Natural killer cell treated with Interleukin-12 subunit alpha and Interleukin-12 subunit beta and Interleukin-15 and Interleukin-18, amount 100 ng/mL, for 72 hours (primary cell): ENCODE measurements at regions not wholly inside any gene's neighbourhood (a gene's known extent, or its start where the extent isn't known, plus 50 kb on each side); places are given as distances from the start of the nearest gene placed in this dataset.
"Not testable (repeated sequence)": the region's sequence is repeated elsewhere in the genome, so short reads cannot be mapped to it uniquely, and the experiment has no call there.

ENCODE experiments used
- ATAC-seq, 2 donors: fragments of 150-1000 bp; cut with Tn5 transposase in 1 of 2; sonication (Bioruptor Pico), chemical (Tn5 transposase) in 1 of 2; 2 replicates each; pipeline ENCODE4 v1.10.0; 2021
- DNase-seq: peaks from one replicate; pipeline ENCODE4 v3.0.0; 2022; ENCODE audit warnings: low spot score
- H3K27ac Mint-ChIP-seq, 2 donors: 1 replicate in 1 of 2; 2 replicates in 1 of 2; pipeline ENCODE4 v1.8.0; 2022; ENCODE audit warnings: mixed read lengths in 2 of 2, mild to moderate bottlenecking in 1 of 2, moderate library complexity in 1 of 2
- H3K27me3 Mint-ChIP-seq, 2 donors: 1 replicate in 1 of 2; 2 replicates in 1 of 2; pipeline ENCODE4 v1.8.0; 2022; ENCODE audit warnings: mixed read lengths in 2 of 2
- H3K36me3 Mint-ChIP-seq: one replicate; pipeline ENCODE4 v1.8.0; 2022; ENCODE audit warnings: mixed read lengths
- H3K4me1 Mint-ChIP-seq, 2 donors: 1 replicate in 1 of 2; 2 replicates in 1 of 2; pipeline ENCODE4 v1.8.0; 2022; ENCODE audit warnings: low read depth in 2 of 2, mixed read lengths in 2 of 2, mild to moderate bottlenecking in 1 of 2
- H3K4me3 Mint-ChIP-seq: one replicate; pipeline ENCODE4 v1.8.0; 2022; ENCODE audit warnings: mixed read lengths
- H3K9me3 Mint-ChIP-seq: 2 replicates; pipeline ENCODE4 v1.8.0; 2022; ENCODE audit warnings: mixed read lengths

DNA sequence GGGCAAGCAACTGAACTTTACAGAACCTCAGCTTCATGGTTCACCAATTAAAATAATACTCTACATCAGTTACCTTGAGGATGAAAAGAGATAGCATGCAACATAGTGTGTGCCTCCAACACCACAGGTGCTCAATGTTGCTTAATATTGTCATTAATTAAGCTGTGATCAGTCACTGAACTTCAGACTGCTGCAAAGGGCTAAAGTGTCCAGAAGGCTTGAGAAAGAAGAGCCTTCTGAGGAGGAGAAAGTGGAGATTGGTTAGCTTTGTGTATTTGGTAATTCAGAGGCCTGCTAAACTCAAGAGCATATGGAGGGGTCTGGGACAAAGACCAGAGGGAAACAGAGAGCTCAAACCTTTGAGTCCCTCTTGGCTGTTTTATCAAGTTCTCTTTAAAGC lies 66.3 kb upstream of the SELENOP start:
- Mint-ChIP-seq H3K27me3 (peaks cover 7 to 12% of the 10 kb centered on the region in 2 donors), H3K27ac (no peak overlapping the region), H3K36me3 (no peaks in the 10 kb centered on the region), H3K9me3 (no peaks in the 10 kb centered on the region), H3K4me1 (peaks cover 5 to 9% of the 10 kb centered on the region in 2 donors), H3K4me3 (no peak overlapping the region)
- DNase-seq (no peak), ATAC-seq (no peak)

DNA sequence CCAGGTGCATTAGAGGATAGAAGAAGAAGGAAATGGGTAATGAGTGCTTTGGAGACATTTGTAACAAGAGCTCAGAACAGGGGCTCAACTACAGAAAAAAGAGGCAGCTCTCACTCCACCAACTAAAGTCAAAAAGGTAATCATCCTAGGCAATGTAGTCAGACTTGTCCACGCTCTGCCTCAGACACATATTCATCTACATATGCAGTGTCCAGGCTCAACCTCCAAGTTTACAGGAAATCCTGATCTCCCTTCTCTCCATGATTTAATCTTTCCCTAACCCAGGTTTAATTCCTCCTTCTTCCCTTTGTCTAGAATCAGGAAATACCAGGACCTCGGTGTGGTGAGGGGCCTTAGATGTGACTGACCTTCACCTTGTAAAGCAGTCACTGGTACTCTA lies 65.7 kb upstream of the SELENOP start:
- H3K4me3 Mint-ChIP-seq = no peak overlapping the region
- peaks cover 5 to 9% of the 10 kb centered on the region in 2 donors for H3K4me1 Mint-ChIP-seq
- no peaks in the 10 kb centered on the region for H3K9me3 Mint-ChIP-seq
- ATAC-seq (no peak), DNase-seq (no peak)
- no peaks in the 10 kb centered on the region for H3K36me3 Mint-ChIP-seq
- H3K27me3 Mint-ChIP-seq = peaks cover 8 to 14% of the 10 kb centered on the region in 2 donors
- H3K27ac Mint-ChIP-seq = no peak overlapping the region

- peak overlapping the region; percentile 6 for H3K4me3 Mint-ChIP-seq
- no peaks in the 10 kb centered on the region for H3K9me3 Mint-ChIP-seq
These were observed 64.7 kb upstream of the SELENOP start for GRCh38 chr5:42876375-42876844.

GRCh38 chr5:42875785-42876374 lies 64.2 kb upstream of the SELENOP start:
- DNase-seq (no peak), ATAC-seq (no peak)
- H3K27me3 Mint-ChIP-seq = peaks cover 8 to 14% of the 10 kb centered on the region in 2 donors
- no peaks in the 10 kb centered on the region for H3K36me3 Mint-ChIP-seq
- no peaks in the 10 kb centered on the region for H3K9me3 Mint-ChIP-seq
- H3K4me1 Mint-ChIP-seq = peaks cover 5 to 9% of the 10 kb centered on the region in 2 donors
- peak overlapping the region; percentile 44 to 75 for H3K27ac Mint-ChIP-seq
- peak overlapping the region; percentile 9 for H3K4me3 Mint-ChIP-seq

More at GRCh38 chr5:42876375-42876844, 64.7 kb upstream of the SELENOP start:
- Mint-ChIP-seq H3K4me1 (peaks cover 5 to 9% of the 10 kb centered on the region in 2 donors), H3K36me3 (no peaks in the 10 kb centered on the region), H3K27ac (peak overlapping the region; percentile 44 to 75), H3K27me3 (peaks cover 8 to 14% of the 10 kb centered on the region in 2 donors)
- DNase-seq (no peak), ATAC-seq (no peak)

DNA sequence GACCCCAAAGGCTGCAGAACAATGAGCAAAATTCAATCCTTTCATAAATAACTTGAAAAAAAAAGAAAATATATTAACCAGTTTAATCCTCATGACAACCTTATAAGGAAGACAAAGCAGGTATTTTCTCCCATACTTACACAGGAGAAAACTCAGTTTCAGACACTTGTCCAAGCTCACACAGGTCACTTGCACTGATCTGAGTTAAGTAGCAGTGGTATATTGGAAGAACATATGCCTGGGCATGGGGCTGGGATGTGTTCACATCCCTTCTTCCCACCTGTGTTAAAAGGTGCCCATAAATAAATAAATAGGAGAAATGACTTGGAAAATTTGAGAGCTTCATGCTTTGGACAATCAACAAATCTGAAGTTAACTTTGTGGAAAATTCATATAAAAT lies 63.5 kb upstream of the SELENOP start:
- Mint-ChIP-seq H3K36me3 (no peaks in the 10 kb centered on the region), H3K9me3 (no peaks in the 10 kb centered on the region), H3K27me3 (peaks cover 8 to 14% of the 10 kb centered on the region in 2 donors), H3K4me3 (no peak overlapping the region), H3K27ac (peak overlapping the region; percentile 44 to 75), H3K4me1 (peaks cover 5 to 9% of the 10 kb centered on the region in 2 donors)
- ATAC-seq = no peak
- no peak for DNase-seq

DNA sequence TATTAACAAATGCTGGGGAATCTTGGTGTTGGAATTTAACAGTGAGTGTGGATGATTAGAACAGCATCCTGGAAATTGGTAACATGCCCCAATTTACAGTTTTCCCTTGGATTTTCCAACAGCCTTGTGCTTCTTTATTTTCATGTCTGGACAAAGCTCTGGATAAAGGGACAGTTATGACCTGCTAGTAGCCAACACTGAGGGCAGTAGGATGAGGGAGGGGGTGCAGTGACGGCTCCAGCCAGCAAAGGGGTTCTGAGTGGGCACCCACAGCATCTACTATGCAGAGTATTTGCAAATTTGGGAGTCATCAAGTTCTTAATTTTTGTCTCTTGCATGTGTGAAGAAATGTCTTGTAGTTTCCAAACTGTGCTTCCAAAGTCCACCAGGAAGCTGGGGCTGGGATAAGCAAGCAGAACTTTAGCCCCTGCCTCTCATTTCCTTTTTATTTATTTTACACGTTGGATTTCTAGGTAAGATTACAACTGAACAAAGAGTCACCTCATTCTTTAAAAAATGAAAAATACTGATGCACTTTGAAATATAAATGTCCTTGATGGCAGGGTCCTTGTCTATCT lies 63.0 kb upstream of the SELENOP start:
- Mint-ChIP-seq H3K4me3 (no peak overlapping the region), H3K27ac (no peak overlapping the region), H3K4me1 (peaks cover 5 to 9% of the 10 kb centered on the region in 2 donors), H3K36me3 (peaks cover under 1% of the 10 kb centered on the region), H3K27me3 (peaks cover 11 to 14% of the 10 kb centered on the region in 2 donors), H3K9me3 (no peaks in the 10 kb centered on the region)
- no peak for ATAC-seq
- DNase-seq = no peak

DNA sequence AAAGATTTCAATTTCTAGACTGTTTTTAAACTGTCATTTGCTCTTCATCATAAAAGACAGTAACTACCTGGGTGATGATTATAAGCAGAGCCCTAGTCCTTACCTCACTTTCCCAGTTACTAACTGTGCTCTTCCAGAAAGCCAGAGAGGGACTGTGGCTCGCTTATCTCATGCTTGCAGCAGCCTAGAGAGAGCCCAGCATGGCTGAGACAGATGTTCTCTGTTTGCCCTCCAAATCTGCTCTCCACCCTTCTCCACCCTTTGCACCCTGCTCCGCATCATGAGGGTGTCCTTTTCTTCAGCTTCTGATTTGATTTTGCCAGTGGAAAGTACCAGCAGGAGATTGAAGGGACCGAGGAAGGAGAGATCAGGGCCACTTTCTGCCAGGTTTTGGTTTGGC lies 61.2 kb upstream of the SELENOP start:
- H3K4me1 Mint-ChIP-seq = peaks cover 5 to 9% of the 10 kb centered on the region in 2 donors
- H3K4me3 Mint-ChIP-seq = no peak overlapping the region
- peaks cover 7% of the 10 kb centered on the region for H3K36me3 Mint-ChIP-seq
- H3K9me3 Mint-ChIP-seq = no peaks in the 10 kb centered on the region
- DNase-seq (no peak), ATAC-seq (no peak)
- peaks cover 13 to 14% of the 10 kb centered on the region in 2 donors for H3K27me3 Mint-ChIP-seq
- H3K27ac Mint-ChIP-seq = no peak overlapping the region

- Mint-ChIP-seq H3K9me3 (no peaks in the 10 kb centered on the region), H3K4me3 (no peak overlapping the region), H3K27me3 (peaks cover 19 to 29% of the 10 kb centered on the region in 2 donors), H3K4me1 (peaks cover 5 to 6% of the 10 kb centered on the region in 2 donors), H3K27ac (no peak overlapping the region), H3K36me3 (peaks cover 13% of the 10 kb centered on the region)
- ATAC-seq = no peak
- DNase-seq = no peak
These were observed 59.3 kb upstream of the SELENOP start for GRCh38 chr5:42870882-42871418.

DNA sequence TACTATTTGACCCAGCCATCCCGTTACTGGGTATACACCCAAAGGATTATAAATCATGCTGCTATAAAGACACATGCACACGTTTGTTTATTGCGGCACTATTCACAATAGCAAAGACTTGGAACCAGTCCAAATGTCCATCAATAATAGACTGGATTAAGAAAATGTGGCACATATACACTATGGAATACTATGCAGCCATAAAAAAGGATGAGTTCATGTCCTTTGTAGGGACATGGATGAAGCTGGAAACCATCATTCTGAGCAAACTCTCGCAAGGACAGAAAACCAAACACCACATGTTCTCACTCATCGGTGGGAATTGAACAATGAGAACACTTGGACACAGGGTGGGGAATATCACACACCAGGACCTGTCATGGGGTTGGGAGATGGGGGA lies 56.7 kb upstream of the SELENOP start:
- not testable (repeated sequence) for H3K4me3 Mint-ChIP-seq, H3K27ac Mint-ChIP-seq, H3K4me1 Mint-ChIP-seq, H3K9me3 Mint-ChIP-seq, ATAC-seq, DNase-seq
- Mint-ChIP-seq H3K36me3 (peaks cover 23% of the 10 kb centered on the region), H3K27me3 (peaks cover 29 to 43% of the 10 kb centered on the region in 2 donors)

DNA sequence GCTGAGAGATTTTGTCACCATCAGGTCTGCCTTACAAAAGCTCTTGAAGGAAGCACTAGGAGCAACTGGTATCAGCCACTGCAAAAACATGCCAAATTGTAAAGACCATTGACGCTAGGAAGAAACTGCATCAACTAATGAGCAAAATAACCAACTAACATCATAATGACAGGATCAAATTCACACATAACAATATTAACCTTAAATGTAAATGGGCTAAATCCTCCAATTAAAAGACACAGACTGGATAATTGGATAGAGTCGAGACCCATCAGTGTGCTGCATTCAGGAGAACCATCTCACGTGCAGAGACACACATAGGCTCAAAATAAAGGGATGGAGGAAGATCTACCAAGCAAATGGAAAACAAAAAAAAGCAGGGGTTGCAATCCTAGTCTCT lies 53.1 kb upstream of the SELENOP start:
- H3K27ac Mint-ChIP-seq, H3K4me3 Mint-ChIP-seq, DNase-seq, H3K4me1 Mint-ChIP-seq, ATAC-seq: not testable (repeated sequence)
- Mint-ChIP-seq H3K27me3 (peaks cover 38 to 63% of the 10 kb centered on the region in 2 donors), H3K9me3 (peaks cover 11% of the 10 kb centered on the region), H3K36me3 (peaks cover 23% of the 10 kb centered on the region)
